K562 (cell line): ENCODE measurements at regions not wholly inside any gene's neighbourhood (a gene's known extent, or its start where the extent isn't known, plus 50 kb on each side); places are given as distances from the start of the nearest gene placed in this dataset.

ENCODE experiments used
- ATAC-seq: fragments of 200-7000 bp; cut with Tn5 transposase; 3 replicates; pipeline ENCODE4 v1.9.1; 2020; ENCODE audit warnings: moderate library complexity
- BruUV-seq: library from RNA; stranded (reverse); fragments of 400-500 nt; replicated peaks from 2 replicates; lab custom pipeline; 2021; lab: Mats Ljungman, UMichigan
- CTCF ChIA-PET: fragments of 300-600 bp; formaldehyde crosslinking; extraction: SDS; loops from one replicate; lab custom pipeline; 2021; ENCODE audit warnings: low intra/inter-chr PET ratio; lab: Yijun Ruan, JAX
- POLR2A ChIA-PET: fragments of 300-600, 350-650 bp; sonication (Branson Sonifier 250); formaldehyde crosslinking; extraction: SDS; loops from one replicate; lab custom pipeline; 2021; ENCODE audit warnings: antibody characterized with exemption, inconsistent platforms; lab: Yijun Ruan, JAX
- DNase-seq, 4 experiments: peaks; one replicate each; pipeline versions ENCODE4 v3.0.0 to v3.0.0-alpha.2; 2011 to 2018; ENCODE audit warnings: low spot score in 3 of 4, mixed read lengths in 3 of 4; ENCODE audit errors: extremely low read depth in 1 of 4
- FAIRE-seq: peaks from 2 replicates; lab custom pipeline; 2011; peaks lifted over from hg19 to GRCh38; lab: Jason Lieb, UNC
- H2AFZ ChIP-seq: 2 replicates; pipeline ENCODE4 v1.6.0; 2011; ENCODE audit warnings: low read depth, low read length, control low read depth, inconsistent platforms
- H3K27ac ChIP-seq: fragments of 200-600 bp; 3 replicates; pipeline ENCODE4 v1.8.0; 2011; ENCODE audit warnings: low read depth, mild to moderate bottlenecking, control low read depth, inconsistent platforms, low read length, moderate library complexity, mixed read lengths; ENCODE audit errors: extremely low read depth
- H3K27me3 ChIP-seq, 2 experiments: fragments of 300-600 bp in 1 of 2; 2 replicates in 1 of 2; 3 replicates in 1 of 2; pipeline versions ENCODE4 v1.6.0 to v1.8.0; 2011; ENCODE audit warnings: inconsistent platforms in 2 of 2, low read length in 2 of 2, mild to moderate bottlenecking in 1 of 2, mixed read lengths in 1 of 2, moderate library complexity in 1 of 2; ENCODE audit not compliant: control insufficient read depth in 2 of 2, insufficient read depth in 2 of 2
- H3K36me3 ChIP-seq: fragments of 300-600 bp; 3 replicates; pipeline ENCODE4 v1.8.0; 2011; ENCODE audit warnings: mild to moderate bottlenecking, low read length, inconsistent platforms; ENCODE audit not compliant: control insufficient read depth, insufficient read depth
- H3K4me1 ChIP-seq, 2 experiments: fragments of 200-600 bp in 1 of 2; replicated peaks in 1 of 2; 2 replicates in 1 of 2; 3 replicates in 1 of 2; pipeline versions ENCODE4 v1.5.1 to v1.8.0; 2011; ENCODE audit warnings: inconsistent platforms in 2 of 2, low read length in 2 of 2, mild to moderate bottlenecking in 1 of 2, mixed read lengths in 1 of 2, moderate library complexity in 1 of 2; ENCODE audit not compliant: control insufficient read depth in 2 of 2, insufficient read depth in 2 of 2
- H3K4me2 ChIP-seq: 2 replicates; pipeline ENCODE4 v1.6.1; 2011; ENCODE audit warnings: low read length, control low read depth, inconsistent platforms, mixed read lengths; ENCODE audit not compliant: insufficient read depth
- H3K4me3 ChIP-seq: fragments of 200-600 bp; sonication (generic), shearing (Covaris generic); 2 replicates; pipeline ENCODE4 v1.5.1; 2016; ENCODE audit warnings: control low read depth, inconsistent platforms
- H3K79me2 ChIP-seq: fragments of 200-600 bp; 3 replicates; pipeline ENCODE4 v1.8.0; 2011; ENCODE audit warnings: low read length, inconsistent platforms; ENCODE audit not compliant: control insufficient read depth, insufficient read depth
- H3K9ac ChIP-seq, 2 experiments: 2 replicates each; pipeline versions ENCODE4 v1.6.0 to v1.6.1; 2011; ENCODE audit warnings: low read depth in 2 of 2, low read length in 2 of 2, control low read depth in 1 of 2, inconsistent platforms in 1 of 2, mild to moderate bottlenecking in 1 of 2, mixed read lengths in 1 of 2; ENCODE audit not compliant: insufficient read depth in 1 of 2
- H3K9me1 ChIP-seq: one replicate; pipeline ENCODE4 v1.6.0; 2011; ENCODE audit warnings: inconsistent platforms, mild to moderate bottlenecking, low read length, moderate library complexity; ENCODE audit not compliant: control insufficient read depth, insufficient read depth
- H3K9me3 ChIP-seq: replicated peaks from 2 replicates; pipeline ENCODE4 v1.5.1; 2011; ENCODE audit warnings: low read depth, low read length, inconsistent platforms; ENCODE audit not compliant: control insufficient read depth, insufficient read depth
- H4K20me1 ChIP-seq: replicated peaks from 2 replicates; pipeline ENCODE4 v1.6.1; 2011; ENCODE audit warnings: low read length, inconsistent platforms, mixed read lengths; ENCODE audit not compliant: control insufficient read depth, insufficient read depth
- C11orf30 ChIP-seq: fragments of 450-650 bp; IDR thresholded peaks from 2 replicates; pipeline ENCODE4 v1.6.1; 2016; ENCODE audit warnings: low read depth, mild to moderate bottlenecking
- CBFB ChIP-seq: sonication (generic); formaldehyde crosslinking; IDR thresholded peaks from 2 replicates; pipeline ENCODE4 v1.4.0; 2020; ENCODE audit warnings: mild to moderate bottlenecking, missing genetic modification reagents
- CREBBP ChIP-seq: IDR thresholded peaks from one replicate; pipeline ENCODE4 v1.6.1; 2012; ENCODE audit warnings: low read depth, mild to moderate bottlenecking, control low read depth, inconsistent platforms, low read length
- CSDE1 ChIP-seq, 2 experiments: fragments of 450-650 bp; IDR thresholded peaks; 2 replicates each; pipeline ENCODE4 v1.6.1; 2016; ENCODE audit warnings: mild to moderate bottlenecking in 1 of 2
- DDX20 ChIP-seq: fragments of 450-650 bp; IDR thresholded peaks from 2 replicates; pipeline ENCODE4 v1.6.1; 2016; ENCODE audit warnings: missing genetic modification characterization, low read depth, mild to moderate bottlenecking, missing compliant biosample characterization, moderate library complexity
- DPF2 ChIP-seq: fragments of 450-650 bp; IDR thresholded peaks from 2 replicates; pipeline ENCODE4 v1.6.1; 2016
- GATAD2B ChIP-seq: fragments of 450-650 bp; IDR thresholded peaks from 2 replicates; pipeline ENCODE4 v1.6.1; 2017; ENCODE audit warnings: mild to moderate bottlenecking, borderline replicate concordance
- GTF2E2 ChIP-seq: fragments of 200-800 bp; sonication (Bioruptor generic); IDR thresholded peaks from 2 replicates; pipeline ENCODE4 v1.6.1; 2016; ENCODE audit warnings: missing genetic modification characterization, missing compliant biosample characterization
- MAFG ChIP-seq: fragments of 450-650 bp; conservative IDR thresholded peaks from 2 replicates; pipeline ENCODE4 v1.6.1; 2016; ENCODE audit warnings: missing genetic modification characterization, missing compliant biosample characterization
- NCOR1 ChIP-seq: fragments of 450-650 bp; IDR thresholded peaks from 2 replicates; pipeline ENCODE4 v1.6.1; 2016; ENCODE audit warnings: mild to moderate bottlenecking, moderate library complexity
- NEUROD1 ChIP-seq: fragments of 150-350 bp; IDR thresholded peaks from 2 replicates; pipeline ENCODE4 v1.6.1; 2014; ENCODE audit warnings: borderline replicate concordance, low read length, low read depth; ENCODE audit not compliant: partially characterized antibody
- NRF1 ChIP-seq, 2 experiments: fragments of 450-650 bp; IDR thresholded peaks in 1 of 2; conservative IDR thresholded peaks in 1 of 2; 2 replicates each; pipeline ENCODE4 v1.6.1; 2014; ENCODE audit warnings: mild to moderate bottlenecking in 2 of 2
- PCBP2 ChIP-seq: fragments of 200-400 bp; formaldehyde crosslinking; IDR thresholded peaks from 2 replicates; pipeline ENCODE4 v1.6.1; 2018; ENCODE audit warnings: low read length, low read depth, mild to moderate bottlenecking, moderate library complexity; ENCODE audit not compliant: poor library complexity, severe bottlenecking
- RHOXF2B ChIP-seq: fragments of 250-450 bp; sonication (Bioruptor Pico); conservative IDR thresholded peaks from 2 replicates; pipeline ENCODE4 v1.5.1; 2021
- STAT5A ChIP-seq: IDR thresholded peaks from 2 replicates; pipeline ENCODE4 v1.6.1; 2012; ENCODE audit warnings: low read length, inconsistent platforms, borderline replicate concordance
- ZFX ChIP-seq: sonication (generic); formaldehyde crosslinking; IDR thresholded peaks from 2 replicates; pipeline ENCODE4 v1.8.0; 2022; ENCODE audit warnings: mild to moderate bottlenecking, missing genetic modification reagents, moderate library complexity
- ZNF3 ChIP-seq: fragments of 250-450 bp; sonication (Bioruptor Pico); IDR thresholded peaks from 2 replicates; pipeline ENCODE4 v1.5.0; 2021; ENCODE audit warnings: mild to moderate bottlenecking, moderate library complexity
- ZNF311 ChIP-seq: fragments of 250-450 bp; sonication (Bioruptor Pico); IDR thresholded peaks from 2 replicates; pipeline ENCODE4 v1.4.0; 2020; ENCODE audit warnings: mild to moderate bottlenecking, moderate library complexity
- ZNF316 ChIP-seq: fragments of 450-650 bp; IDR thresholded peaks from 2 replicates; pipeline ENCODE4 v1.6.1; 2016
- in situ Hi-C: fragments of 300-500 bp; cut with MboI; formaldehyde crosslinking; loops from 4 replicates; pipeline ENCODE4 v1.15.0; 2018; ENCODE audit warnings: inconsistent platforms, mixed read lengths
- intact Hi-C: fragments of 100-400 bp; cut with micrococcal nuclease; formaldehyde crosslinking; loops from 2 replicates; pipeline ENCODE4 v1.14.2; 2022
- TF ChIP-seq, protein P1 (sequence below): fragments of 200-400 bp; formaldehyde crosslinking; IDR thresholded peaks from 2 replicates; pipeline ENCODE4 v1.6.1; 2017; ENCODE audit warnings: mild to moderate bottlenecking, low read depth, low read length, moderate library complexity
- TF ChIP-seq, protein P2 (sequence below): sonication (generic); formaldehyde crosslinking; IDR thresholded peaks from 2 replicates; pipeline ENCODE4 v1.8.1; 2022; ENCODE audit warnings: missing genetic modification reagents

DNA sequence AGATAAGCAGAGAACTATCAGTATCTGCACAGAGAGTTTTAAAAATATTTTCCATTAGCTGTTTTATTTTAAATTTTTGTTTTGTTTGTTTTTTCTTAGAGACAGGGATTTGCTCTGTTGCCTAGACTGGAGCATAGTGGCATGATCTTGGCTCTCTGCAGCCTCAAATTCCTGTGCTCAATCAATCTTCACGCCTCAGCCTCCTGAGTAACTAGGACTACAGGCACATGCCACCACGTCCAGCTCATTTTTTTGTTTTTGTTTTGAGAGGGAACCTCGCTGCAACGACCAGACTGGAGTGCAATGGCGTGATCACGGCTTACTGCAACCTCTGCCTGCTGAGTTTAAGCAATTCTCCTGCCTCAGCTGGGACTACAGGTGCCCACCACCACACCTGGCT lies 138.2 kb upstream of the LPAR1 start (continued):
- TF ChIP-seq CBFB (CRISPR knock-in tag) (no peak), GATAD2B (no peak), RHOXF2B (CRISPR knock-in tag) (no peak), ZNF311 (no peak), PCBP2 (no peak)
- TF ChIP-seq, all 486 proteins: peak for 0

DNA sequence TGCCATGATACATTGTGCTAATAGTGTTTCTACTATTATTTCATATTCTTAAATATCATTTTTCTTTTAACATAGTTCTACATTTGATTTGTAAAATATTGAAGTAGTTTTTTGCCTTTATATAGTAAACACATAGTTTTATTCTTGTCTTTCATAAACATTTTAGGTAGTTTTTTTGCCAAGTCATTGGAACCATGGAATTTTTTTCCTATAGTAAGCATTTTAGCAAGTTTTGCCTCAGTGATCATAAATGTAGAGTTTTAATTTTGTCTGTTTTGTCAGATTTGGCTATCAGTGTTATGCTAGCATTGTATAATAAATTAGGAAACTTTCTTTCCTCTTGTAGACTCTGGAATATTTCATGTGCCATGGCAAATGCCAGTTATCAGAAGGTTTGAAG lies 137.1 kb upstream of the LPAR1 start:
- BruUV-seq = no TSS peak
- Histone ChIP-seq H3K36me3 (no peaks in the 10 kb centered on the region), H4K20me1 (no peaks in the 10 kb centered on the region), H3K4me2 (no peak overlapping the region), H3K9me3 (no peaks in the 10 kb centered on the region; the same call in 1 of the 2 replicates), H2AFZ (no peak overlapping the region), H3K27me3 (no peaks in the 10 kb centered on the region), H3K79me2 (no peaks in the 10 kb centered on the region), H3K27ac (no peak overlapping the region), H3K9ac (no peak overlapping the region), H3K9me1 (no peaks in the 10 kb centered on the region), H3K4me3 (no peak overlapping the region), H3K4me1 (no peaks in the 10 kb centered on the region)
- in situ Hi-C loops = no loop called here
- CTCF ChIA-PET = no interaction called here
- DNase-seq = no peak
- POLR2A ChIA-PET = no interaction called here
- intact Hi-C loops = no loop called here
- ATAC-seq = no peak
- no peak for FAIRE-seq
- peak; percentile 12; the same call in 1 of the 2 replicates for TF ChIP-seq C11orf30
- TF ChIP-seq STAT5A = no peak
- no peak for TF ChIP-seq DDX20
- no peak for TF ChIP-seq CSDE1 (IDR thresholded peaks at IDR 0.05)
- TF ChIP-seq, protein P1, sequence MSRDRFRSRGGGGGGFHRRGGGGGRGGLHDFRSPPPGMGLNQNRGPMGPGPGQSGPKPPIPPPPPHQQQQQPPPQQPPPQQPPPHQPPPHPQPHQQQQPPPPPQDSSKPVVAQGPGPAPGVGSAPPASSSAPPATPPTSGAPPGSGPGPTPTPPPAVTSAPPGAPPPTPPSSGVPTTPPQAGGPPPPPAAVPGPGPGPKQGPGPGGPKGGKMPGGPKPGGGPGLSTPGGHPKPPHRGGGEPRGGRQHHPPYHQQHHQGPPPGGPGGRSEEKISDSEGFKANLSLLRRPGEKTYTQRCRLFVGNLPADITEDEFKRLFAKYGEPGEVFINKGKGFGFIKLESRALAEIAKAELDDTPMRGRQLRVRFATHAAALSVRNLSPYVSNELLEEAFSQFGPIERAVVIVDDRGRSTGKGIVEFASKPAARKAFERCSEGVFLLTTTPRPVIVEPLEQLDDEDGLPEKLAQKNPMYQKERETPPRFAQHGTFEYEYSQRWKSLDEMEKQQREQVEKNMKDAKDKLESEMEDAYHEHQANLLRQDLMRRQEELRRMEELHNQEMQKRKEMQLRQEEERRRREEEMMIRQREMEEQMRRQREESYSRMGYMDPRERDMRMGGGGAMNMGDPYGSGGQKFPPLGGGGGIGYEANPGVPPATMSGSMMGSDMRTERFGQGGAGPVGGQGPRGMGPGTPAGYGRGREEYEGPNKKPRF = no peak
- no peak for TF ChIP-seq GTF2E2 (tag)
- TF ChIP-seq, protein P2, sequence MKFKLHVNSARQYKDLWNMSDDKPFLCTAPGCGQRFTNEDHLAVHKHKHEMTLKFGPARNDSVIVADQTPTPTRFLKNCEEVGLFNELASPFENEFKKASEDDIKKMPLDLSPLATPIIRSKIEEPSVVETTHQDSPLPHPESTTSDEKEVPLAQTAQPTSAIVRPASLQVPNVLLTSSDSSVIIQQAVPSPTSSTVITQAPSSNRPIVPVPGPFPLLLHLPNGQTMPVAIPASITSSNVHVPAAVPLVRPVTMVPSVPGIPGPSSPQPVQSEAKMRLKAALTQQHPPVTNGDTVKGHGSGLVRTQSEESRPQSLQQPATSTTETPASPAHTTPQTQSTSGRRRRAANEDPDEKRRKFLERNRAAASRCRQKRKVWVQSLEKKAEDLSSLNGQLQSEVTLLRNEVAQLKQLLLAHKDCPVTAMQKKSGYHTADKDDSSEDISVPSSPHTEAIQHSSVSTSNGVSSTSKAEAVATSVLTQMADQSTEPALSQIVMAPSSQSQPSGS (CRISPR knock-in tag) = no peak
- TF ChIP-seq NRF1 (conservative IDR thresholded peaks at IDR 0.05 in 1 of 2, IDR thresholded peaks at IDR 0.05 in 1 of 2) = no peak
- TF ChIP-seq NCOR1 = no peak
- peak; percentile 65 for TF ChIP-seq ZNF316
- no peak for TF ChIP-seq CREBBP
- TF ChIP-seq MAFG (tag) = 0 out of 2 replicates have a peak, but pooled peaks have one; percentile 12
- no peak for TF ChIP-seq NEUROD1
- TF ChIP-seq DPF2 = no peak
- no peak for TF ChIP-seq ZNF3 (CRISPR knock-in tag)
- no peak for TF ChIP-seq ZFX (CRISPR knock-in tag)
